Esophagus muscularis mucosa (tissue), 4 donors: ENCODE measurements at regions not wholly inside any gene's neighbourhood (a gene's known extent, or its start where the extent isn't known, plus 50 kb on each side); places are given as distances from the start of the nearest gene placed in this dataset.

Source experiments
- CTCF ChIP-seq, 3 experiments: fragments of 200-600 bp in 2 of 3; fragments of 450-650 bp in 1 of 3; sonication (generic) in 2 of 3; IDR thresholded peaks; one replicate each; pipeline ENCODE4 v1.5.1; 2017 to 2019; ENCODE audit warnings: antibody characterized with exemption in 3 of 3, mild to moderate bottlenecking in 2 of 3, moderate library complexity in 1 of 3
- EP300 ChIP-seq: sonication (generic); formaldehyde crosslinking; IDR thresholded peaks from one replicate; pipeline ENCODE4 v1.6.1; 2017; ENCODE audit warnings: antibody characterized with exemption
- POLR2A ChIP-seq: fragments of 450-650 bp; IDR thresholded peaks from one replicate; pipeline ENCODE4 v1.6.1; 2017; ENCODE audit warnings: antibody characterized with exemption, moderate library complexity, mild to moderate bottlenecking, low read depth
- POLR2AphosphoS5 ChIP-seq, 2 donors: sonication (generic); formaldehyde crosslinking; IDR thresholded peaks; one replicate each; pipeline ENCODE4 v1.6.1; 2017; ENCODE audit warnings: antibody characterized with exemption in 2 of 2

- TF ChIP-seq POLR2A = no peak
- TF ChIP-seq CTCF (IDR thresholded peaks at IDR 0.05) = no peak
- no peak for TF ChIP-seq POLR2AphosphoS5 (IDR thresholded peaks at IDR 0.05)
- no peak for TF ChIP-seq EP300
Measured at GRCh38 chr14:53409969-53410368, 256.8 kb upstream of the DDHD1 start.
